IMR-90 (cell line): ENCODE measurements at regions not wholly inside any gene's neighbourhood (a gene's known extent, or its start where the extent isn't known, plus 50 kb on each side); places are given as distances from the start of the nearest gene placed in this dataset.

ENCODE experiments used
- ATAC-seq: fragments of 200-7000 bp; cut with Tn5 transposase; 2 replicates; pipeline ENCODE4 v1.9.1; 2020; ENCODE audit warnings: low read depth, mild to moderate bottlenecking, moderate library complexity
- BruUV-seq: library from RNA; stranded (reverse); fragments of 400-500 nt; replicated peaks from 2 replicates; lab custom pipeline; 2021; lab: Mats Ljungman, UMichigan
- CTCF ChIA-PET: fragments of 300-600 bp; formaldehyde crosslinking; extraction: SDS; loops from one replicate; lab custom pipeline; 2021; ENCODE audit warnings: antibody characterized with exemption; lab: Yijun Ruan, JAX
- POLR2A ChIA-PET: fragments of 300-600 bp; sonication (Branson Sonifier 250); formaldehyde crosslinking; loops from one replicate; lab custom pipeline; 2022; ENCODE audit warnings: antibody characterized with exemption; ENCODE audit not compliant: unreplicated experiment; lab: Charles Lee
- DNase-seq: peaks from one replicate; pipeline ENCODE4 v3.0.0; 2013
- H2AFZ ChIP-seq: replicated peaks from 2 replicates; pipeline ENCODE3; 2013; ENCODE audit warnings: low read length, mild to moderate bottlenecking; ENCODE audit not compliant: poor library complexity
- H2AK5ac ChIP-seq: 2 replicates; pipeline ENCODE4 v1.6.1; 2013; ENCODE audit warnings: low read depth, low read length, inconsistent platforms
- H2AK9ac ChIP-seq: replicated peaks from 2 replicates; pipeline ENCODE3; 2013; ENCODE audit warnings: mild to moderate bottlenecking, low read depth, low read length, moderate library complexity; ENCODE audit not compliant: poor library complexity
- H2BK120ac ChIP-seq: 2 replicates; pipeline ENCODE4 v1.6.1; 2013; ENCODE audit warnings: low read depth, low read length, inconsistent platforms
- H2BK15ac ChIP-seq: 3 replicates; pipeline ENCODE4 v1.6.1; 2013; ENCODE audit warnings: low read depth, low read length, inconsistent platforms
- H2BK20ac ChIP-seq: 2 replicates; pipeline ENCODE4 v1.6.1; 2013; ENCODE audit warnings: low read depth, mild to moderate bottlenecking, inconsistent platforms, low read length, moderate library complexity
- H2BK5ac ChIP-seq: 2 replicates; pipeline ENCODE4 v1.6.1; 2013; ENCODE audit warnings: mild to moderate bottlenecking, low read depth, low read length, inconsistent platforms; ENCODE audit not compliant: poor library complexity, severe bottlenecking
- H3K14ac ChIP-seq: replicated peaks from 2 replicates; pipeline ENCODE4 v1.6.1; 2013; ENCODE audit warnings: low read depth, low read length, inconsistent platforms
- H3K18ac ChIP-seq: 2 replicates; pipeline ENCODE4 v1.6.1; 2013; ENCODE audit warnings: low read depth, low read length, control low read depth
- H3K23ac ChIP-seq: 2 replicates; pipeline ENCODE4 v1.6.1; 2013; ENCODE audit warnings: low read depth, low read length, inconsistent platforms
- H3K27ac ChIP-seq: 2 replicates; pipeline ENCODE4 v1.5.1; 2013; ENCODE audit warnings: mild to moderate bottlenecking, control low read depth, low read length; ENCODE audit not compliant: insufficient read depth
- H3K27me3 ChIP-seq: 2 replicates; pipeline ENCODE4 v1.6.1; 2013; ENCODE audit warnings: low read length; ENCODE audit not compliant: control insufficient read depth, insufficient read depth
- H3K36me3 ChIP-seq: 2 replicates; pipeline ENCODE4 v1.6.1; 2013; ENCODE audit warnings: low read length, mixed read lengths; ENCODE audit not compliant: control insufficient read depth, insufficient read depth
- H3K4ac ChIP-seq: 2 replicates; pipeline ENCODE4 v1.6.1; 2013; ENCODE audit warnings: low read depth, low read length, inconsistent platforms
- H3K4me1 ChIP-seq: 2 replicates; pipeline ENCODE4 v1.6.1; 2013; ENCODE audit warnings: low read length, mixed read lengths; ENCODE audit not compliant: control insufficient read depth, insufficient read depth
- H3K4me2 ChIP-seq: 2 replicates; pipeline ENCODE4 v1.6.1; 2013; ENCODE audit warnings: low read depth, mild to moderate bottlenecking, control low read depth, low read length, moderate library complexity
- H3K4me3 ChIP-seq: 2 replicates; pipeline ENCODE4 v1.5.1; 2013; ENCODE audit warnings: low read depth, mild to moderate bottlenecking, control low read depth, low read length, moderate library complexity; ENCODE audit not compliant: insufficient read depth
- H3K56ac ChIP-seq: 2 replicates; pipeline ENCODE4 v1.6.1; 2013; ENCODE audit warnings: low read length, inconsistent platforms; ENCODE audit not compliant: insufficient read depth; ENCODE audit errors: extremely low read depth
- H3K79me1 ChIP-seq, 2 experiments: 2 replicates each; pipeline ENCODE4 v1.6.1; 2013; ENCODE audit warnings: low read length in 2 of 2, inconsistent platforms in 1 of 2, low read depth in 1 of 2
- H3K9ac ChIP-seq: 2 replicates; pipeline ENCODE4 v1.6.1; 2013; ENCODE audit warnings: low read depth, low read length, control low read depth
- H3K9me1 ChIP-seq: 2 replicates; pipeline ENCODE4 v1.6.1; 2013; ENCODE audit warnings: low read length, inconsistent platforms; ENCODE audit not compliant: insufficient read depth
- H3K9me3 ChIP-seq: 2 replicates; pipeline ENCODE4 v1.6.1; 2013; ENCODE audit warnings: low read length; ENCODE audit not compliant: control insufficient read depth, insufficient read depth
- H4K20me1 ChIP-seq: 2 replicates; pipeline ENCODE4 v1.6.1; 2013; ENCODE audit warnings: low read length, inconsistent platforms; ENCODE audit not compliant: insufficient read depth
- H4K5ac ChIP-seq: 2 replicates; pipeline ENCODE4 v1.6.1; 2013; ENCODE audit warnings: mild to moderate bottlenecking, low read depth, low read length, control low read depth
- H4K8ac ChIP-seq, 2 experiments: 2 replicates each; pipeline ENCODE4 v1.6.1; 2013; ENCODE audit warnings: low read depth in 2 of 2, low read length in 2 of 2, control low read depth in 1 of 2, inconsistent platforms in 1 of 2
- H4K91ac ChIP-seq: 2 replicates; pipeline ENCODE4 v1.6.1; 2013; ENCODE audit warnings: low read depth, low read length, inconsistent platforms; ENCODE audit not compliant: insufficient read depth
- CEBPB ChIP-seq: IDR thresholded peaks from 2 replicates; pipeline ENCODE4 v1.6.1; 2012; ENCODE audit warnings: low read depth, low read length, improper control_type of control experiment
- CHD1 ChIP-seq: IDR thresholded peaks from 2 replicates; pipeline ENCODE4 v1.6.1; 2012; ENCODE audit warnings: low read depth, low read length, improper control_type of control experiment
- FOS ChIP-seq: fragments of 150-350 bp; IDR thresholded peaks from 2 replicates; pipeline ENCODE4 v1.6.1; 2016; ENCODE audit warnings: low read depth, low read length
- MAFK ChIP-seq: IDR thresholded peaks from 2 replicates; pipeline ENCODE4 v1.6.1; 2012; ENCODE audit warnings: low read depth, low read length, improper control_type of control experiment
- MAZ ChIP-seq: IDR thresholded peaks from 2 replicates; pipeline ENCODE4 v1.6.1; 2012; ENCODE audit warnings: low read depth, mild to moderate bottlenecking, low read length, improper control_type of control experiment, moderate library complexity, borderline replicate concordance
- MXI1 ChIP-seq: IDR thresholded peaks from 2 replicates; pipeline ENCODE4 v1.6.1; 2012; ENCODE audit warnings: low read depth, mild to moderate bottlenecking, low read length, moderate library complexity, borderline replicate concordance
- NFE2L2 ChIP-seq: fragments of 150-350 bp; IDR thresholded peaks from 2 replicates; pipeline ENCODE4 v1.6.1; 2016; ENCODE audit warnings: low read depth, mild to moderate bottlenecking, low read length
- POLR2A ChIP-seq: IDR thresholded peaks from 2 replicates; pipeline ENCODE4 v1.6.1; 2012; ENCODE audit warnings: mild to moderate bottlenecking, low read depth, low read length
- RAD21 ChIP-seq: IDR thresholded peaks from 2 replicates; pipeline ENCODE4 v1.6.1; 2012; ENCODE audit warnings: low read length, improper control_type of control experiment
- RCOR1 ChIP-seq: IDR thresholded peaks from 2 replicates; pipeline ENCODE4 v1.6.1; 2012; ENCODE audit warnings: mild to moderate bottlenecking, low read length, improper control_type of control experiment; ENCODE audit not compliant: insufficient replicate concordance
- RFX5 ChIP-seq: IDR thresholded peaks from 2 replicates; pipeline ENCODE4 v1.8.0; 2012; ENCODE audit warnings: low read depth, mild to moderate bottlenecking, low read length, moderate library complexity
- SMC3 ChIP-seq: fragments of 150-350 bp; IDR thresholded peaks from 2 replicates; pipeline ENCODE4 v1.6.1; 2016; ENCODE audit warnings: low read depth, mild to moderate bottlenecking, antibody characterized with exemption, low read length, moderate library complexity
- USF2 ChIP-seq: fragments of 150-350 bp; IDR thresholded peaks from 2 replicates; pipeline ENCODE4 v1.6.1; 2017; ENCODE audit warnings: mild to moderate bottlenecking, antibody characterized with exemption, low read length, low read depth
- WGBS, 2 experiments: methylation state at CpG; one replicate each; pipeline versions ENCODE4 v1.1.5 to v1.1.7; 2013; ENCODE audit warnings: missing lambda C conversion rate in 2 of 2; ENCODE audit not compliant: insufficient read length in 1 of 2; ENCODE audit errors: extremely low coverage in 2 of 2; 5-methylcytosine and 5-hydroxymethylcytosine counted together
- dilution Hi-C: fragments of 300-500 bp; cut with HindIII; formaldehyde crosslinking; loops from one replicate; pipeline ENCODE4 v1.14.3; 2018; ENCODE audit warnings: low sequenced_read_pairs; ENCODE audit not compliant: unreplicated experiment
- in situ Hi-C: fragments of 300-500 bp; cut with MboI; formaldehyde crosslinking; loops from 3 replicates; pipeline ENCODE4 v1.14.3; 2019; ENCODE audit warnings: low sequenced_read_pairs, inconsistent platforms, mixed read lengths
- intact Hi-C: fragments of 100-400 bp; cut with micrococcal nuclease; formaldehyde crosslinking; loops from 2 replicates; pipeline ENCODE4 v1.10.0; 2022
- TF ChIP-seq, protein P1 (sequence below): conservative IDR thresholded peaks from 2 replicates; pipeline ENCODE4 v1.5.1; 2012; ENCODE audit warnings: mild to moderate bottlenecking, low read depth, low read length, improper control_type of control experiment
- TF ChIP-seq, protein P2 (sequence below): fragments of 150-350 bp; IDR thresholded peaks from 2 replicates; pipeline ENCODE4 v1.6.1; 2016; ENCODE audit warnings: low read depth, mild to moderate bottlenecking, low read length, moderate library complexity, borderline replicate concordance

DNA sequence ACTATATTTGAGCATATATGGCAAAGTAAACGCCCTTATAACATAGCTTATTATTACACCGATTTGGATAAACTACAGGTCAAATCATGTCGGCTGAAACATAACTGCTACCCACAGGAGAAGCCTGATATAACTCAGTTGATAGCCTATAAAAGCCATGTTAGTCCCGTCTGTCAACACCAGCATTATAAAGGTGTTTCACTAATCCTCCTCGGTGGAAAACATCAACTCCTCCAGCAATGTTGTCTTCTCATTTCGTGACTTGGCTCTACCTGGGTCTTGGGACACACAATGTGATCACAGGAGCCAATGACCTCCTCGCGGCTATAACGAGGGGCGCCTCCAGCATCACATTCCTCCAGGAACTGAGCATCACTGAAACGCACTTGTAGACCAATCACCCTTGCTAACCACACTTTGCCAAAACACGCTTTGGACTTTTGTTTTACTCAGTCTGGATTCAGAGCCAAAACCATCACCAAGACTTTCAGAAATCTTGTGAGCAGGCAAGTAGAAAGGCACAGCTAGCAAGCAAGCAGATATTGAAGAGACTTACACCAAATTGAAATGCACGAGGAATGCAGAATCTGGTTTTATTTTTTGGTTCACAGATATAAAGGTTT lies 269.7 kb upstream of the NFE2L3 start:
- in situ Hi-C loops (no loop called here), intact Hi-C loops (no loop called here), dilution Hi-C loops (no loop called here)
- no peak for ATAC-seq
- Histone ChIP-seq H2AK5ac (no peak overlapping the region), H3K56ac (no peak overlapping the region), H4K20me1 (no peaks in the 10 kb centered on the region), H3K18ac (no peak overlapping the region), H3K79me1 (no peaks in the 10 kb centered on the region), H2AFZ (no peak overlapping the region), H3K4me3 (no peak overlapping the region), H3K27ac (no peak overlapping the region), H2BK20ac (no peak overlapping the region), H4K91ac (no peak overlapping the region), H3K4ac (no peak overlapping the region), H3K14ac (no peak overlapping the region), H3K4me2 (no peak overlapping the region), H3K9me1 (no peaks in the 10 kb centered on the region), H2BK15ac (no peak overlapping the region), H3K36me3 (no peaks in the 10 kb centered on the region), H2AK9ac (no peak overlapping the region), H3K9me3 (no peaks in the 10 kb centered on the region), H2BK120ac (no peak overlapping the region), H3K27me3 (peaks cover 38% of the 10 kb centered on the region), H3K4me1 (no peaks in the 10 kb centered on the region), H3K9ac (no peak overlapping the region), H4K8ac (no peak overlapping the region), H4K5ac (no peak overlapping the region), H2BK5ac (no peak overlapping the region), H3K23ac (no peak overlapping the region)
- DNase-seq: no peak
- BruUV-seq: no TSS peak
- POLR2A ChIA-PET: no interaction called here
- WGBS, 2 experiments: 83% methylated on average over 5 of the region's 13 CpGs; no CpG with 5 or more reads in 1 of the 2 experiments
- CTCF ChIA-PET: no interaction called here
- TF ChIP-seq FOS: no peak
- no peak for TF ChIP-seq RCOR1
- TF ChIP-seq CHD1: no peak
- no peak for TF ChIP-seq MAFK
- no peak for TF ChIP-seq RFX5
- no peak for TF ChIP-seq RAD21
- TF ChIP-seq NFE2L2: no peak
- no peak for TF ChIP-seq SMC3
- no peak for TF ChIP-seq POLR2A
- TF ChIP-seq, protein P1, sequence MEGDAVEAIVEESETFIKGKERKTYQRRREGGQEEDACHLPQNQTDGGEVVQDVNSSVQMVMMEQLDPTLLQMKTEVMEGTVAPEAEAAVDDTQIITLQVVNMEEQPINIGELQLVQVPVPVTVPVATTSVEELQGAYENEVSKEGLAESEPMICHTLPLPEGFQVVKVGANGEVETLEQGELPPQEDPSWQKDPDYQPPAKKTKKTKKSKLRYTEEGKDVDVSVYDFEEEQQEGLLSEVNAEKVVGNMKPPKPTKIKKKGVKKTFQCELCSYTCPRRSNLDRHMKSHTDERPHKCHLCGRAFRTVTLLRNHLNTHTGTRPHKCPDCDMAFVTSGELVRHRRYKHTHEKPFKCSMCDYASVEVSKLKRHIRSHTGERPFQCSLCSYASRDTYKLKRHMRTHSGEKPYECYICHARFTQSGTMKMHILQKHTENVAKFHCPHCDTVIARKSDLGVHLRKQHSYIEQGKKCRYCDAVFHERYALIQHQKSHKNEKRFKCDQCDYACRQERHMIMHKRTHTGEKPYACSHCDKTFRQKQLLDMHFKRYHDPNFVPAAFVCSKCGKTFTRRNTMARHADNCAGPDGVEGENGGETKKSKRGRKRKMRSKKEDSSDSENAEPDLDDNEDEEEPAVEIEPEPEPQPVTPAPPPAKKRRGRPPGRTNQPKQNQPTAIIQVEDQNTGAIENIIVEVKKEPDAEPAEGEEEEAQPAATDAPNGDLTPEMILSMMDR: no peak
- no peak for TF ChIP-seq CEBPB
- no peak for TF ChIP-seq MXI1
- TF ChIP-seq, protein P2, sequence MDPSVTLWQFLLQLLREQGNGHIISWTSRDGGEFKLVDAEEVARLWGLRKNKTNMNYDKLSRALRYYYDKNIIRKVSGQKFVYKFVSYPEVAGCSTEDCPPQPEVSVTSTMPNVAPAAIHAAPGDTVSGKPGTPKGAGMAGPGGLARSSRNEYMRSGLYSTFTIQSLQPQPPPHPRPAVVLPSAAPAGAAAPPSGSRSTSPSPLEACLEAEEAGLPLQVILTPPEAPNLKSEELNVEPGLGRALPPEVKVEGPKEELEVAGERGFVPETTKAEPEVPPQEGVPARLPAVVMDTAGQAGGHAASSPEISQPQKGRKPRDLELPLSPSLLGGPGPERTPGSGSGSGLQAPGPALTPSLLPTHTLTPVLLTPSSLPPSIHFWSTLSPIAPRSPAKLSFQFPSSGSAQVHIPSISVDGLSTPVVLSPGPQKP: no peak
- no peak for TF ChIP-seq USF2
- no peak for TF ChIP-seq MAZ
